NB4 (cell line): ENCODE measurements at regions not wholly inside any gene's neighbourhood (a gene's known extent, or its start where the extent isn't known, plus 50 kb on each side); places are given as distances from the start of the nearest gene placed in this dataset.

Source experiments
- DNase-seq: peaks from one replicate; pipeline ENCODE4 v3.0.0; 2010; ENCODE audit warnings: low read depth
- H3K4me3 ChIP-seq: one replicate; pipeline ENCODE4 v1.5.1; 2011; ENCODE audit warnings: mild to moderate bottlenecking, low read depth, low read length, moderate library complexity
- CTCF ChIP-seq: IDR thresholded peaks from one replicate; pipeline ENCODE4 v1.5.1; 2012; ENCODE audit warnings: low read depth, low read length
- MAX ChIP-seq: IDR thresholded peaks from 2 replicates; pipeline ENCODE4 v1.6.1; 2011; ENCODE audit warnings: low read depth, low read length
- MYC ChIP-seq: IDR thresholded peaks from 2 replicates; pipeline ENCODE4 v1.6.1; 2011; ENCODE audit warnings: low read depth, low read length
- POLR2A ChIP-seq: IDR thresholded peaks from 2 replicates; pipeline ENCODE4 v1.6.1; 2011; ENCODE audit warnings: mild to moderate bottlenecking; ENCODE audit not compliant: insufficient read length; ENCODE audit errors: extremely low read depth

GRCh38 chr14:65920996-65921395 lies 508.5 kb downstream of the FUT8 start:
- no peak for TF ChIP-seq POLR2A
- no peak for TF ChIP-seq MYC
- TF ChIP-seq CTCF, result no peak
- no peak for TF ChIP-seq MAX
- DNase-seq, result no peak
- no peak overlapping the region for H3K4me3 ChIP-seq

GRCh38 chr14:65922142-65922541 lies 509.6 kb downstream of the FUT8 start:
- DNase-seq, result no peak
- no peak for TF ChIP-seq MAX
- TF ChIP-seq POLR2A, result no peak

GRCh38 chr14:65926504-65926903 lies 514.0 kb downstream of the FUT8 start:
- no peak overlapping the region for H3K4me3 ChIP-seq

More at GRCh38 chr14:65922142-65922541, 509.6 kb downstream of the FUT8 start:
- H3K4me3 ChIP-seq, result no peak overlapping the region

DNA sequence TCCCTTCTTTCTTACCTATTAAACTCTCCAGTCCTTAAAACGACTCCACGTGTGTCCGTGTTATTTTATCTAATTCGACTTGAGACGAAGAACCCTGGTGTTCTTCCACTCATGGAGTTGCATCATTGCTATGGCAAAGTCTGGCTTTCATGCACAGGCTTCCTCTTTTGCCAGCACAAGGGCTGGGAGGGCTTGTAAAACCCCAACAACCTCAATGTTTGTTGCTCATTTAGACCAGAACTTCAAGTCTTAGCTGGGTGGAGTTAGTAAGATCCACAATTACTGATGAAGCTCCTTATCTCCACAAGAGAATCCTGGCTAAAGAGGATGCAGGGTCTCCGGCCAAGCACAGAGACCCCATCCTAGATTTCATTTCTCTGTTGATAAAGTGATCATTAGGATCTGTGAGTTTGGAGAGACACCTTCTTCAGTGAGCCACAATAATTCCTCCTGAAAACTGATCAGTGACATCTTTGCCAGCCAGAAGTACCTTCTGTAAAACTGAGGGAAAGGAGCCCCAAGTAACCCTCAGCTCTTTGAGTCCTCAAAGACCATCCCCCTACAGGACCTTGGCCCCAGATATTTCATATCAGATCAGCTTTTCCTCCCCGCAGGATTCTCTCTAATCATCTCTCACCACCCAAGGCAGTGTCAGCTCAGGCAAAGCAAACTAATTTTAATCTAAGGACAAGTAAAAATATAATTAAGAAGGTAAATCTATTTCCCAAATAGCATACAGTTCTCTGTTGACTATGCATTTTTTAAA lies 514.6 kb downstream of the FUT8 start:
- H3K4me3 ChIP-seq, result no peak overlapping the region
- TF ChIP-seq CTCF, result no peak
- no peak for TF ChIP-seq MYC
- no peak; the same call in 1 of the 2 replicates for TF ChIP-seq MAX
- no peak for TF ChIP-seq POLR2A
- peak; percentile 46 for DNase-seq

More at GRCh38 chr14:65926504-65926903, 514.0 kb downstream of the FUT8 start:
- DNase-seq, result no peak
- no peak for TF ChIP-seq CTCF
- no peak for TF ChIP-seq MAX
- no peak for TF ChIP-seq MYC
- no peak for TF ChIP-seq POLR2A

- DNase-seq, result no peak
- no peak overlapping the region for H3K4me3 ChIP-seq
- no peak for TF ChIP-seq MAX
- no peak for TF ChIP-seq POLR2A
- no peak for TF ChIP-seq CTCF
- TF ChIP-seq MYC, result no peak
Observed at GRCh38 chr14:65927931-65928356, 515.4 kb downstream of the FUT8 start.

- TF ChIP-seq MYC (no peak), CTCF (no peak), POLR2A (no peak), MAX (no peak)
- no peak overlapping the region for H3K4me3 ChIP-seq
- DNase-seq, result no peak
Observed at GRCh38 chr14:65928995-65929394, 516.5 kb downstream of the FUT8 start.
